SK-N-MC (cell line): ENCODE measurements at regions not wholly inside any gene's neighbourhood (a gene's known extent, or its start where the extent isn't known, plus 50 kb on each side); places are given as distances from the start of the nearest gene placed in this dataset.

Experiments used
- DNase-seq: peaks from one replicate; pipeline ENCODE4 v3.0.0-alpha.2; 2011; ENCODE audit warnings: low read depth, low spot score
- H3K27ac ChIP-seq: fragments of 200-600 bp; sonication (generic); 2 replicates; pipeline ENCODE4 v1.5.1; 2016; ENCODE audit warnings: mixed run types
- H3K36me3 ChIP-seq: fragments of 200-600 bp; sonication (generic); 2 replicates; pipeline ENCODE4 v1.6.1; 2017; ENCODE audit warnings: antibody characterized with exemption, low read length, mixed read lengths; ENCODE audit not compliant: insufficient read depth
- H3K4me3 ChIP-seq: fragments of 200-600 bp; sonication (generic); 2 replicates; pipeline ENCODE4 v1.5.1; 2016
- H3K9ac ChIP-seq: fragments of 200-600 bp; sonication (generic); 2 replicates; pipeline ENCODE4 v1.8.0; 2017; ENCODE audit warnings: mixed run types, mixed read lengths; ENCODE audit not compliant: insufficient read length
- H3K9me3 ChIP-seq: fragments of 200-600 bp; sonication (generic); 2 replicates; pipeline ENCODE4 v1.6.1; 2017; ENCODE audit warnings: low read depth, mild to moderate bottlenecking, antibody characterized with exemption, low read length, moderate library complexity, mixed read lengths
- EZH2 ChIP-seq: fragments of 200-600 bp; sonication (generic); IDR thresholded peaks from one replicate; pipeline ENCODE4 v1.6.1; 2017; ENCODE audit warnings: antibody characterized with exemption
- FOXP2 ChIP-seq: optimal IDR thresholded peaks from 2 replicates; pipeline ENCODE3; 2011; ENCODE audit warnings: mild to moderate bottlenecking, moderate library complexity; ENCODE audit not compliant: insufficient read depth; ENCODE audit errors: extremely low read length, control extremely low read depth
- POLR2AphosphoS5 ChIP-seq: IDR thresholded peaks from 2 replicates; pipeline ENCODE4 v1.6.1; 2012; ENCODE audit warnings: mild to moderate bottlenecking, low read depth, low read length, borderline replicate concordance

DNA sequence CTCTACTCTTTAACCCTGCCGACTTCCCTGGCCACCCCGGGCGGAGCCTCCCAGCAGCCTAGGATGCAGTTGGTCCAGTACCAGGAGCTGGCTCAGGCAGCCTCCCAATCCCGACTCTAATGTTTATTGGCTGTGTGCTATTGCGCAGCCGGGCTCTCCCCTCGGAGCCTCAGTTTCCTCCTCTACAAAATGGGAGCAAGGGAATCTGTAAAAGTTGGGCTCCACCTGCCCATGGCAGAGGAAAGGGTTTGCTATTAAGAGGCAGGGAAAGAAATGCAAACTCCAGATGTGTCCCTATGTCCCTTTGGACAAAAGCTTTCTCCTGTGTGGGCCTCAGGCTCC lies 140.8 kb upstream of the PJA1 start:
- no peak for TF ChIP-seq FOXP2
- no peak for TF ChIP-seq EZH2
- no peak for TF ChIP-seq POLR2AphosphoS5
- Histone ChIP-seq H3K9ac (no peak overlapping the region), H3K9me3 (no peaks in the 10 kb centered on the region), H3K36me3 (no peaks in the 10 kb centered on the region), H3K27ac (no peak overlapping the region), H3K4me3 (no peak overlapping the region)
- DNase-seq: no peak

DNA sequence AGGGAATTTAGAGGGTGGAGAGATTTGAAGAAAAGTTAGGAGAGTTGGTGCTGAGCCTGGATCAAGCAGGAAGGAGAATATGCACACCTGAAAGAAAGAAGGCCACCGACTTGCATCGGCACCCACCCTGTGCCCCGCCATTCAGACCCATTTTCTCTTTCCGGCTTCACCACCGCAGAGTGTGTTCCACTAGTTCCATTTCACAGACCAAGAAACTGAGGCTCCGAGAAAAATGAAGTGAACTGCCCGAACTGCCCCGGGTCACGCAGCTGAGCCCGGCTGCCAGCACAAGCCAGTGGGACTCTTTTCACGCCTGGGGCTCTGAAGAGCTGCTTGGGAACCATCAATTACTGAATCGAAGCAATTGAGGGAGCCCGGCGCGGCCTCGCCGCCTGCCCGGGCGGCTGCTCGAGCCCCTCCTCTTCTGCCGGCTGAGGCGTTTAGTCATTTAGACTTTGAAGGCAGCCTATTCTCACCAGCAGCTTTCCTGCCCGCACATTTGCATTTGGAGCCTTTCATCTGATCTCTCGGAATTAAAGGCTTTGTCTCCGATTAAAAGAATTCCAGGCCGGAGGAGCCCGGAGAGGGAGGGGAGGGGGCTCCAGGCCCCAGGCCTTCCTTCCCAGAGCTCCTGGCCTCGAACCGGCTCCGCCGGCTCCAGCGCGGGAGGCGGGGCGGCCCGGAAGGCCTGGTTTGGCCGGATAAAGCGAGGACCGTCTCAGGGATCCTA lies 140.2 kb upstream of the PJA1 start:
- no peaks in the 10 kb centered on the region for H3K9me3 ChIP-seq
- no peak overlapping the region for H3K9ac ChIP-seq
- no peaks in the 10 kb centered on the region for H3K36me3 ChIP-seq
- TF ChIP-seq FOXP2: no peak
- TF ChIP-seq POLR2AphosphoS5: no peak
- no peak for TF ChIP-seq EZH2
- no peak overlapping the region for H3K4me3 ChIP-seq
- no peak for DNase-seq
- no peak overlapping the region for H3K27ac ChIP-seq

DNA sequence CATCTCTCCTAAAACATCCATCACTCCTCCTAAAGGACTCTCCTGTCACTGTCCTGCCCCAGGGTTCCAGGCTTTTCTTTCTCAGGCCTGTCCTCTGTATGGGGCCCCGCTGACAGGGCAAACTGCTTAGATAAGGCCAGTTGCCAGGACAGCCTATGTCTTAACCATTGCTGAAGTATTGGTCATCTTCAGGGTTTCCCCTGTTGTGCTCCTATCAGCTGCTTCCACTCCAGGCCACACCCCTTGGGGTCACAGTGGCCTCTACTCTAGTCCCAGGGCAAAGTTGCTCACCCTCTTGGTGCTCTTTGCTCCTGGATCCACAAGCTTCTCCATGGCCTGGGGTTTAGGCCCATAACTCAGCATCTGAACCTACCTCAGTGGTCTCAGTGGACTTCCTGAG lies 138.0 kb upstream of the PJA1 start:
- no peak overlapping the region for H3K9ac ChIP-seq
- H3K36me3 ChIP-seq: no peaks in the 10 kb centered on the region
- no peak overlapping the region for H3K27ac ChIP-seq
- no peak overlapping the region for H3K4me3 ChIP-seq
- no peaks in the 10 kb centered on the region for H3K9me3 ChIP-seq
- no peak for TF ChIP-seq FOXP2
- TF ChIP-seq POLR2AphosphoS5: no peak
- TF ChIP-seq EZH2: no peak
- no peak for DNase-seq

DNA sequence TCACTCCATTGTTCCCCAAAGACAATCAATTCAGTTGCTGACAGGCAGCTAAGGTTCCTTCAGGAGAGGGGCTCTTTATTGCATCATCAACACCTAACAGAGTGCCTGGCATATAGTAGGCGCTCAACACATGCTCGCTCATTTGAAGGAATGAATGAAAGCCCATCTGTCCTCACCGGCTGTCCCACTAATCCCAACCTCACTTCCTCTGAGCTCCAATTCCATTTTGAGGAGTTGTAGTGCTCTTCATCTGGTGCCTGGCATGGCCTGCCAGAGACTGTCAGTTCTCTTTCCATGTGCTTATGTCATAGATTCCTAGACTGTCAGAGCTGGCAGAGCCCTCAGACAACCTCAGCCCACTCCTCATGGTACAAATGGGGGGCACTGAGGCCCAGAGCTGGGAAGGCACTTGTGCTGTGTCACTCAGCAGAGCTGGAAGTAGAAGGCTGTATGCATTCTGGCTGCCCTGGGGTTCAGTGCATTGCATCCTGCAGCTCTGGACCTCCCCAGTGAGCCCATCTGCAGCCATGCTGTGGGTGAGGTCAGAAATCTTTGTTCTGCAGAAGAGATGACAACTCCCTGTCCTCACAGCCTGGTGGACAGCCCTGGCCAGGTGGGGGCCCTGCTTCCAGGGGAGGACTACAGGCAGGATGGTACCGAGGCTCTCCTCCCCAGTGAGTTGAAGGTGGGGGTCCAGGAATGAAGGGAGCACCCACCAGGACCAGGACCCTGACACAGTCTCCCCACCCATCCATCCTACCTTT lies 134.9 kb upstream of the PJA1 start:
- H3K27ac ChIP-seq: no peak overlapping the region
- H3K36me3 ChIP-seq: no peaks in the 10 kb centered on the region
- no peaks in the 10 kb centered on the region for H3K9me3 ChIP-seq
- no peak for DNase-seq
- TF ChIP-seq EZH2 (no peak), FOXP2 (no peak), POLR2AphosphoS5 (no peak)
- H3K9ac ChIP-seq: no peak overlapping the region
- H3K4me3 ChIP-seq: no peak overlapping the region

DNA sequence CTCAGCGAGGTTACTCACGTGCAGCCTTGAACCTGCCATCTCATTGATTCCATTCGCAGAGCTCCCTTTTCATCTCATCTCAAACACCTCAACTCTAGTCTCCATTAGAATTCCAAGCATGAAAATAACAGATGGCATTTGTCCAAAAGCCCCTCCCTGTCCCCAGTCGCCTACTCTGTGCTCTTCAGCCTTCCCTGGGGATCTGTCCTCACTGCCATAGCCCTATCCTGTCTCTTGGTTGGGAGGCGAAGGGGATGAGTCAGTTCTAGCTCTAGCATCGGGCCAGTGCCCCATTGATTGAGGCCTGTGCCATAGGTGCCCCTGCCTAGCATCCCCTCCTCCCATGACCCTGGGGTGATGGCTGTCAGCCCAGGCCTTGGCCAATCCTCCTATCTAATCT lies 134.0 kb upstream of the PJA1 start:
- no peak overlapping the region for H3K9ac ChIP-seq
- no peaks in the 10 kb centered on the region for H3K36me3 ChIP-seq
- no peak for TF ChIP-seq EZH2
- no peak for TF ChIP-seq FOXP2
- no peak for TF ChIP-seq POLR2AphosphoS5
- H3K9me3 ChIP-seq: no peaks in the 10 kb centered on the region
- no peak overlapping the region for H3K4me3 ChIP-seq
- no peak for DNase-seq
- no peak overlapping the region for H3K27ac ChIP-seq

DNA sequence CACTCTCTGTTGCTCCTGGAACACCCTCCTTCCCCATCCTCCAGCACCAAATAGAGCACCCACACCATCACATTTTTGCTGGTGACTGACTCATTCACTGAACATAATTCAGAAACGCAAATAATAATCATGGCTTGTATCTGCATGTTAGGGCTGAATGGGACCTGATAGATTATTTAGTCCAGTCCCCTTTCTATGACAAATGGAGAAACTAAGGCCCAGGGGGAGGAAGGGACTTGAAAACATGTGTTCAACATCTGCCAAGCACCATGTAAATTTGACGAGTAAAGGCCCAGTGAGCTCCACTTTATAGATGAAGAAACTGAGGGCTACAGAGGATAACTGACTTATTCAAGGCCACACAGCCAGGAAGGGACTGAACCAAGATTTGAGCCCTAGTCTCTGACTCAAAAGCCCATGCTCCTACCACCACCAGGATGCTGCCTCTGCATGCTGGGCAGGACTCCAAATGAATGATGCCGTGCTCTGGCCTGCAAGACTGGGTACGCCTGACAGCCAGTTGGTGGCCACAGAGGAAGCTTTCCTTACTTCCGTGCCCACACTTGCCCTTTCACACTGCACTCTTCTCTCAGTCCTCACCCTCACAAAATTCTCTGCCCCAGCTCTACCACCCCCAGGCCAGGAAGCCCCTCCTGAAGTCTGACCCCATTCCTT lies 133.3 kb upstream of the PJA1 start:
- Histone ChIP-seq H3K9ac (no peak overlapping the region), H3K27ac (no peak overlapping the region), H3K4me3 (no peak overlapping the region), H3K36me3 (no peaks in the 10 kb centered on the region), H3K9me3 (no peaks in the 10 kb centered on the region)
- DNase-seq: no peak
- TF ChIP-seq FOXP2 (no peak), EZH2 (no peak), POLR2AphosphoS5 (no peak)

DNA sequence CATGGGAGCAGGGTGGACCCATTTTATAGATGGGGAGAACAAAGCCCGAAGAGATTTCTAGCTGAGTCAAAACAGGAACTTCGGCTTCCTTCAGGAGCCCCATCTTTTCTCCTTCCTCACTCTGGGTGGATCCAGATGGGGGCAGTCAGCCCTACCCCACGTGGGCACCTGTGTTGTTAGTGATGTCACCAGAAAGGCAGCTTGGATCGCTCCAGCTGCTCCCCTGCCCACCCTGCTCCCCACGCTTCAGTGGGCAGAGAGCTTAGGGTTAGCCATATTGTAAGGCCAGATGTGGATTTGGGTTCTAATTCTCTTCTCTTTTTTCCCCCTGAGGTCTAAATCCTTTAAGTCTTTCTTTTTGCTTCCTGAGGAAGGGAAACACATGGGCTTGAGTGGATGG lies 132.3 kb upstream of the PJA1 start:
- TF ChIP-seq POLR2AphosphoS5 (no peak), FOXP2 (no peak), EZH2 (no peak)
- Histone ChIP-seq H3K27ac (peak overlapping the region; percentile 21; the same call in 1 of the 2 replicates), H3K36me3 (no peaks in the 10 kb centered on the region), H3K9me3 (no peaks in the 10 kb centered on the region), H3K4me3 (no peak overlapping the region), H3K9ac (no peak overlapping the region)
- no peak for DNase-seq

DNA sequence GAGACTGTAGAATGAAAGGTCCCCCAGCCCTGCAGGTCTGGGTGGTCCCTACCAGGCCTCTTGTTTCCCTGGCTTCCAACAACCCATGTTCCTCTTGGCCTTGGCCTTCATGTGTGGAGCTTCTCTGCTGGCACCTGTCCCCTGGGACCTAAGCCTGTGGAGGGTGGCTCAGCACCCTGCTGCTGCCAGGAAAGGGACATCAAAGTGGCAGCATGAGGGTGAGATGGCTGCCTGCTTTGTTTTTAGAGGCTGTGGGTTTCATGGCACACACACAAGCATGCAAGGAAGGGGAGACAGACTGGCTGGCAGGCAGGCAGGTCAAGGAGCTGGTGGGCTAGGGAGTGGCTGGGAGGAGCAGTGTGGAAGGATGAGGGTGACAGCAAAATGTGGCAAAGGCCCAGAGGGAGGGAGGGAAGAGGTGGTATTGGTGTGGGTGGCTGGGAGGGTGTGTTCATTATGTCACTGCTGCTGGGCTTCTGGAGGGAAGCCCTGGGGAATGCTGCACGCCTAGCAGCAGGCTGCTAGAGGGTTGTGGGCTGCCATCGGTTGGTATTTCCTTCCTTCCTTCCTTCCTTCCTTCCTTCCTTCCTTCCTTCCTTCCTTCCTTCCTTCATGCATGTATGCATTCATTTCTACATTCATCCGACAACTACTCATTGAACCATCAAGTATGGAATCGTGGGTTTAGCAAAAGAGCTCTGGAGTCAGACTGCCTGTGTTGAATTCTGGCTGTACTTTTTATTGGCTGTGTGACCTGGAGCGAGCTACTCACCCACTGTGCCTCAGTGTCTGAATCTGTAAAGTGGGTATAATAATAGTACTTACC lies 128.7 kb upstream of the PJA1 start:
- peak overlapping the region; percentile 37 for H3K9ac ChIP-seq
- no peak overlapping the region for H3K4me3 ChIP-seq
- H3K9me3 ChIP-seq: no peaks in the 10 kb centered on the region
- DNase-seq: peak; percentile 94
- H3K36me3 ChIP-seq: no peaks in the 10 kb centered on the region
- H3K27ac ChIP-seq: peak overlapping the region; percentile 97
- TF ChIP-seq FOXP2 (no peak), POLR2AphosphoS5 (peak; percentile 72)
